GM18867 (cell line): ENCODE measurements at regions not wholly inside any gene's neighbourhood (a gene's known extent, or its start where the extent isn't known, plus 50 kb on each side); places are given as distances from the start of the nearest gene placed in this dataset.

Source experiments
- ATAC-seq: cut with Tn5 transposase; IDR thresholded peaks from one replicate; pipeline ENCODE4 v1.9.1; 2021; ENCODE audit warnings: mild to moderate bottlenecking, moderate library complexity; ENCODE audit not compliant: unreplicated experiment

DNA sequence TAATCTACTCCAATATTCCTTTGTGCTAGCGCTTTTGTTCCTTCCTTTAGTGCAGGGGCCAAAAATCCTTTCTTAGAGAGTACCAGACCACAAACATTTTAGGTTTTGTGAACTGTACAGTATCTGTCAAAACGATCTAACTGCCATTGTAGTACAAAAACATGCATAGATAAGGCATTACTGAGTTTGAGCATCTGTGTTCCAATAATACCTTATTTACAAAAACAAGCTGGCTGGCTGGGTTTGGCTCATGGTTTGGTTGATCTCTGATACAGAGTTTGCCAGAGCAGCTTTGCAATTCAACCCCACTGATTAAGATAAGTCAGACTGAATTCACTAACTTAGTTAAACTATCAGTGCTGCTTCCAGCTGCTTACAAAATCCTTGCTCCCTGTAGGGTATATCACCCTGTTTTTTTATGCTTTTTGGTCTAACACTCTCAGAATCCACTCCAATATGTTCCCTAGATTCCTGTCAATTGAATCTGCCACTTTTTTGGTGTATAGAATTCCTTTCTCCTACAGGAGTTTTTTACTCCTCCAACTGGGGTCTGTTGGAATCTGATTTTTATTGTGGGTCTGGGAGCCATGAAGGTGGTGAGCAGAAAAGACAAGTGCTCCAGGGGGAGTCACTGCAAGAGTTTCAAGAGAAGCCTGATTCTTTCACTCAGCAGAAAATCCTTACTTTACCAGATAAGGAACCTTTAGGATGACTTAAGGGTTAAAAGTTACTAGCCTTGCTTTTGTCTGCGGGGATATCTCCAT, 1399.4 kb downstream of the EFNB2 start:
- no peak for ATAC-seq

DNA sequence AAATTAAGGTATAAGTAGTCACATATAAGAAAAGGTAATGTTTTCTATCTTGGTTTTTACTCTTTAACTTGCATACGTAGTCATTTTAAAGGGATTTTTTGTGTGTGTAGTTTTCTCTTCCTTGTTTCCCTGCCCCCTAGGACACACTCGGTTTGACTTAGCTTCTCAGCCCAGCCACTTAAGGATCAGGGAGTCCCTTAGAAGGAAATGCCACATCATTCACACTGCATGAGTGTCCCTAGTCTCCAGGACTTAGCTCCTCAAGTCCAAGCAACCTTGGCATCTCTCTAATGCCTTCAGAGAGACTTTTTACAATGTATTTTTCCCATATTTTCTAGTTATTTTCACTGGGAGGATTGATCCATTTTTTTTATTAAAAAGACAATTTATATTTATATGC, 1407.7 kb downstream of the EFNB2 start:
- ATAC-seq: no peak

DNA sequence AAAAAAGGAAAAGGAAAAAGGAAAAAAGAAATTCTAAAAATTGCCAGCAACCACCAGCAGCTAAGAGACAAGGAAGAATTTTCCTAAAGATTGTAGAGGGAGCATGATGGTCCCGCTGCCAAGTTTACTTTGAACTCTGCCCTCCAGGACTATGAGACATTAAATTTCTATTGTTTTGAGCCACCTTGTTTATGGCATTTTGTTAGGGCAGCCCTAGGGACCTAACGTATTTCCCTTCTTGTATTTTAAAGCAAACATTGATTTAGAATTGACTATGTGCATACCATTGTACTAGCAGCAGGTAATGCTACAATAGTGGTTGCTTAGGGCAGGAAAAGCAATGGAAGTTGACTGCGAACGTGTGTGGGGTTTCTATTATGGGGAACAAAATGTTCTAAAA, 1414.2 kb downstream of the EFNB2 start:
- no peak for ATAC-seq

DNA sequence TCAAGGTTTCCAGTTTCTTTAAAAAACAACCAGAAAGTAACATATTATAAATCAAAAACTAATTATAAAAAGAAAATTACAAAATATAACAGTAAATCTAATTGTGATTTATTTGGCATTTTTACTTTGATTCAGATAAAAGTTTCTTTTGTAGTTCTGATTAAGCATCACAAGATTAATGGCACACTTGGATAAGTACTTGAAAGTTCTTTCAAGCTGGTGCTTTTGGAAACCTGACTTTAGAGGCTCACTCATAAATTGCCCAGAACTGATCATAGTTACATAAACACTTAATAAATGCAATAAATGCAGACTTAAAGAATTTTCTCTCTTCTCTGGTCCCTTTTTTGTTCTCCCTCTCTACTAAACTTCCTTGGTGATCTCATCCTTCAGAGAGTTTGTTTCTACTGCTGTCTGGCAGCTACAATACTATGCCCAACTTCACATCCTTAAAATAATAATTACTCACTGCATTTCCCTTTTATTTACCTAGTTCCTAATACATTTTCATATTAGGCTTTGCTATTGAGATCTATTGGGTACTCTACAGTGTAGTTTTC, 1417.0 kb downstream of the EFNB2 start:
- no peak for ATAC-seq

DNA sequence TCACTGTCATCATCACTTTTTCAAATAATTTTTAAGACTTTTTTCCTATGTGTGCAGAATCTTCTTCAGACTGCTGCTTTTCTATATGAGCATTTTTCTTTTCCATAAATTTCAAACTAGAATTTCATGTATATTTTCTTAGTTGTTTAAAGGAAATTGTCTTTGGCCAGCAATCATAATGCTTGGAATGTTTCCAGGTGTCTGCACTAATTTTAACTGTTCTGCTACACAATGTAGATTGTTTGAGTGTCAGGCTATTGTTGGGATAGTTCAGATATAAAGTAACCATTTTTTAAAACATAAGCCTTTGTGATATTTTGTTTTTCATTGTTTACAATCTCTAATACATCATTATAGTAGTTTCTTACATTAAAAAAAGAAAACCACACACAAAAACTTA, 1418.5 kb downstream of the EFNB2 start:
- no peak for ATAC-seq

DNA sequence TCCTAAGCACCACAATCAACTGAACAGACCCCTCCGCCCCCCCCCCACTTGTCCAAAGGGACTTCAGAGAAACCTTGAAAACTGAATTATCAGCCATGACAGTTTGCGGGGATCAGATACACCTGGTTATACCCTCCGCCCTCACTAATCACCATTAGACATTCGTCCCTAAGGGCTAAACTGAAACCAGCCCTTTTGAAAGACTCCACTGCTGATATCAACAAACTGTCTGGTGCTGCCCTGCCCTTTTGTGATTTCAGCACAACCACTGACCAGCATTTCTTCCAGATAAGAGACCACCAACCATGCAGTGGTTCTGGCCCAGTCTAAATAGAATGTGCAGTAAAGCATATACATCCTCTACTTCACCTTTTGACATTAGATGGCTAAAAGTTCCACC, 1422.9 kb downstream of the EFNB2 start:
- ATAC-seq: no peak

DNA sequence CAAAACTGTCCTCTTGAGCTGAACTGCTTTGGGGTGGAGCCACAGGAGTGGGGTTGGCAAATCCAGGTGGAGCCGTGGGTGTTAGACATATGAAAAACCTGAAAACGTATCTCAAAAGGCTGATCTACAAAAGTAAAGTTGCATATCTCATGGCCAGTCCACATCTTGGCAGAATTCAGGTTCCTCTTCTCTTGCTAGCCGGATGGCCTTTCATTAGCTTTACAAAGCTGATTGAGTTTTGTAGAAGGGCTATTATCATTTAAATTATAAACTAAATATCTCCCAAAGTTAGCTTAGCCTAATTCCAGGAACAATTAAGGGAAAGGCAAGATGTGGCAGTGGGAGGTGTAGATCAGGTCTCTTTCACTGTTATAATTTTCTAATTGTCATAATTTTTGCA, 1427.7 kb downstream of the EFNB2 start:
- ATAC-seq: no peak

DNA sequence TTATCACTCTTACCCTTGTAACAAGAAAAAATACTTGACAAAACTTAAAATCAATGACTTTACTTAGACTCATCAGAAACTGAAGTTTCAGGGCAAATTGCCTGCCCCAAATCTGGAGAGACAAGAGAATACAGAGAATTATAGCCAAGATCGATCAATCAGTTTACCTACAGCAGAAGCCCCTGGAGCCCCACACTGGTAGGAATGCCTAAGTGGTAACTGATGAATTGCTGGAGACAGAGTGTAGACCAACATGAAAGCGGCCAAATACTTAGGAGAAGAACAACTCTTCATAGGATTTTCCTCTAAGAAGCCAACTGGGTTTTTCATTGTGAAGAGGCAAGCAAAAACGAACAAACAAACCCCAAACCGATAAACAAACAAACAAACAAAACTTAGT, 1430.0 kb downstream of the EFNB2 start:
- ATAC-seq: no peak

DNA sequence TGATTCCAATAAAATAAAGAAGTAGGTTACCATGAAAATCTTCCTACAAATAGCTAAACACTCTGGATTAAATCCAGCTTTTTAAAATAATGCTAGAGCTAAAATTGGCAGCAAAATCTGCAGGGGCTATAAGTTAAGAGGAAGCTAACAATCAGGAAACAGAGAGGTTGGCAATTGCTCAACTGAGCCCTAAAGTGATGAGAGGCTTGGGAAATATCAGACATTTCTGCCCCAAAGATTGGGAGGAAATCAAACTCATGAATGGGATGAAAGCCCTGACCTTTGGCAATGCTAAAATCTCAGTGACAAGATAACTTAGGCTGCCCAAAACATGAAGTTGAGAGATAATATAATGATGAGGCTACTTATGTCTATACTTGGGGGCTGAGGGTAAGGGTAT, 1437.9 kb downstream of the EFNB2 start:
- ATAC-seq: no peak

DNA sequence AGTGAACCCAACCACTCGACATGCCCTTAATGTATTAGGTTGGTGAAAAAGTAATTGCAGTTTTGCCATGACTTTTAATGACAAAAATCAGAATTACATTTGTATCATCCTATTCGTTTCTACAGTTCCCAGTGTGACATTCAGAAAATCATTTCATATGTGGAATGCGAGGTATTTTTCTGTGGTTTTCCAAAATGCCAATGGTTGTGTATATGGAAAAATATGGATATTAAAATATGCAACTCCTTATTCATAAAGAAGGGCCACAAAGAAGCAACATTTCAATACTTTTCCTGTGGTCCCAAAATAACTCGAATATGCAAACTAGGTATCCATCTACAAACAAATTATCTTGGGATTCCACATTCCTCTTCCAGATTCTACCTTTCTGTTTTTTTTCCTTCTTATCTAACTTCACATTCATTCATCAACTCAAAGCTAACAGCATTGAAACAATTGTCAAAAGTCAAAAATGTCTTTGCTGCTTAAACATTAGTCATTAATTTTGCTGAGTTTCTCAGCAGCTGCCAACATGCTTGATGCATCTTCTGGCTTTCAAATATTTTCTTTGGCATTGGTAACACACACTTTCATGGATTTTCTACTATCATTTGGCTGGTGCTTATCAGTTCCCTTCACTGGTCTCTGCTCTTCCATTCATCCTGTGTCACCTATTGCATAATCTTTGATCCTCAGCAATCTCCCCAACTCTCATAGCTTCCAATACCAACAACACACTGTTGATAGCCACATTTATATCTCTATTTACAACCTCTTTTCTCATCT, 1445.4 kb downstream of the EFNB2 start:
- ATAC-seq: no peak

DNA sequence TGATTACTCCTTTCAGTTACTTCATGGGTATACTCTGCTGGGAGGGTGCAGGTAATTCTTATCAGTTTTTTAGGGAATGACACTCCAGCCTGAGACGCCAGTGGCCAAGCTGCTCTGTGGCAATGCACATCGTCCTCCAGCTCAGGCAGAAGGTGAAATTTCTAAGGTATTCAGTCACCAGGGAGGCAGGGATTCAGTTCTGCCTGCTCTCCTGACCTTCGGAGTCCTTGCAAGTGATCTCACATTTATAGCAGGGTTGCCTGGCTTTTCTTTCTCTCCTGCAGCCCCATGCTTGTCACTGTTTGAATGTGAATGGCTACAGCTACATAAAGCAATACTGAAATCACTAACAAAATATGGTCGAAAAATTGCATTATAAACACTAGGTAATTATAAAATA, 1447.5 kb downstream of the EFNB2 start:
- no peak for ATAC-seq

DNA sequence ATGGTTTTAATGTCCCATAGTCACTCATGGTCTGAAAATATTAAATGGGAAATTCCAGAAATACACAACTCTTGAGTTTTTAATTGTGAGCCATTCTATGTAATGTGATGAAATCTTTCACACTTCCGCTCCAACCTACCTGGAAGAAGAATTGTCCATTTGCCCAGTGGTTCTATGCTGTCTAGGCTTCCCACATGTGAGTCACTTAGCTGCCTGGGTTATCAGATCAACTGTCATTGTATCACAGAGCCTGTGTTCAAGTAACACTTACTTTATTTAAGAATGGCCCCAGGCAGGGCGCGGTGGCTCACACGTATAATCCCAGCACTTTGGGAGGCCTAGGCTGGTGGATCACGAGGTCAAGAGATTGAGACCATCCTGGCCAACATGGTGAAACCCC, 1450.5 kb downstream of the EFNB2 start:
- ATAC-seq: no peak

DNA sequence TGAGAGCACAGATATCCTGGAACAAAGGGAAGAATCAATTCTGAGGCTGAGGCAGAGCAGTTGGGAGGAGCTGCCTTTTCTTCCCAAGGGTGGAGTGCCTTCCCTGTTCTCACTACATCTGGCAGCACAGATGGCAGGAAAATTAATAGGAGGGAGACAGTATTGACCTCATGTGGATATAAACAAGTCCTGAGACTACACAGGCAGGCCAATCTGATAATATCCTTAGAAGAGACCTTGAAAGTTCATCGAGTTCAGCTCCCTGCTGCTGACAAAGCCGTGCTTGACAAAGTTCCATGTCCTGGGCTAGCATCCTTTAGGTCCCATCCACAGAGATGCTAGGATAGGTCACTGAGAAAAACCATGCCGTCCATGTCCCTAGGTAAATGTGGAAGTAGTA, 1451.5 kb downstream of the EFNB2 start:
- ATAC-seq: no peak

DNA sequence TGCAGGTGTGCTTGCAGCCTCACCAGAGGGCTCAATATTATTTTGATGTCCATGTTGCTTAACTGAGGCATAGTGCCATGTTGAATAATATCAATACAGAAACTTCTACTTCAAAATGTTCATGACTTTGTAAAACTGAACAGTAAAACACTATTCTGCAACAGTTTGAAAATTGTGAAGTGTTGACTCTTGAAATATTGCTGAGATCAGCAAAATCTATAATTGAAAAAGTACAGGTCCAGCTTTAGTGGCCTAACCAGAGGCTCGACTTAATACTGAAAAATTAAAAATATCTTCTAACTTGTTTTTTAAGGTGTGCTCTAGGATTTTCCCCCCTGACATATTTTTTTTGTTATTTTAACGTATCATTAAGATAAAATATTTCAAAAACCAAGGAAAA, 1460.7 kb downstream of the EFNB2 start:
- no peak for ATAC-seq

DNA sequence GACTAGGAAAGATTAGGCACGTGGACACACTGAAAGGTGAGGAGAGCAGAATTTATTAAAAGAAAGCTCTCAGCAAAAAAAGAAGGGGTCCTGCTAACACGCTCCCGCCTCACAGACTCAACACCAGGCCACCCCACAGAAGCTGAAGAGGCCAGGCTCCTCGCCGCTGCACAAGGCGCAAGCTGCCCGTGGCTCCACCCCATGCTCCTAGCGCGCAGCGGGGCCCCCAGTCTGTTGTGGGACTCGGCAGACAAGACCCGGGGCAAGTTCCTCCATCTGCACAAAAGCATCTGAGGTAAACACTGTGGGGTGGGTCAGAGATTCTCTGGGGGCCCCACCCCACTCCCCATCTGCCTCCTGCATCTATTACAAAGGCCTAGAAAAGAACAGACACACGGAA, 1462.4 kb downstream of the EFNB2 start:
- ATAC-seq: no peak

DNA sequence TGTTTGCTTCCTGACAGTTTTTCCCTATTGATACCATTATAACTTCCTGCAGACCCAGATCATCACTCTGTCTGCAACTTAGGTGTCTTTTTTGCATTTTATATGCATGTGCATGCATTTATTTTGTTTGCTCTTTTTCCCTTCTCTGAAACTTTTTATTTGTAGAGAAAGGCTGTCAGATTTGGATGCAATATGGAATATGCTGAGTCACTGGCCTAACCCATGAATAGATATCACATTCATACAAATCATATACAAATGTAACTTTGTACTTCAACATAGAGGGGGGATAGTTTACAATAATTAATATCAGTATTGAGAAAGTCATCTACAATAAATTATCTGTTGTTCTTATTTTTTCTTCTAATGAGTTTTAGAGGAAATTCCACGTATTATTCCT, 1465.0 kb downstream of the EFNB2 start:
- no peak for ATAC-seq

DNA sequence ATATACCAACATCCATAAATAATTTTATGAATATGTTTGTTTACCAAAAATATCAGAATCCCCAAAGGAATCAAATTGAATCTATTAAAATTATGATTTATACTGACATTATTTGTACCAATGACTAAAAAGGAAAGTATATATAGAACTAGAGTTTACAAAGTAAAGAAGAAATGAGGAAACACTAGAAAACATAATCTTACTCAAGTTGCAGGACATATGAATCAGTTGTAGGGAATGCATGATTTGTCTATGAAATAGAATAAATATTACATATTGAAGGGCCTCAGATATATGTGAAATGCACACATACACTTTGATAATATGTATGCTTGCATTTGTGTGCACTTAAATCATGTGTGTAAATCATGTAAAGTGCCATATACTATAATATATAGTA, 1466.4 kb downstream of the EFNB2 start:
- ATAC-seq: no peak

DNA sequence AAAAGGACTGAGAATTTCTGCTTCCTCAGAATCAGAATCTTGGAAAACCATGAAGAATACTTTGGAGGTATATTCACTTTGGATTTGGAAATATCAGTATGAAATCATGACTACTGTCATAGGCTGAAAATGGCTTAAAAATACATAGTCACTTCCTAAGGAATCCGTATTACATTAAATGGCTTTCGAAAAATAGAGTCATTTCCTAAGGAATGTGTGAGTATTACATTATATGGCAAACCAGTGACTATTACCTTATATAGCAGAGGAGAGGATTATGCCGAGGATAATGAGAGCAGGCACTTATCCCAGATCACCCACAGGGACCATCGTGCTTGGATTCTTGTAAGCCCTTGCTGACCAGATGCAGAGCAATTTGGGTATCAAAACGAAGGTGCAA, 1471.8 kb downstream of the EFNB2 start:
- ATAC-seq: no peak

DNA sequence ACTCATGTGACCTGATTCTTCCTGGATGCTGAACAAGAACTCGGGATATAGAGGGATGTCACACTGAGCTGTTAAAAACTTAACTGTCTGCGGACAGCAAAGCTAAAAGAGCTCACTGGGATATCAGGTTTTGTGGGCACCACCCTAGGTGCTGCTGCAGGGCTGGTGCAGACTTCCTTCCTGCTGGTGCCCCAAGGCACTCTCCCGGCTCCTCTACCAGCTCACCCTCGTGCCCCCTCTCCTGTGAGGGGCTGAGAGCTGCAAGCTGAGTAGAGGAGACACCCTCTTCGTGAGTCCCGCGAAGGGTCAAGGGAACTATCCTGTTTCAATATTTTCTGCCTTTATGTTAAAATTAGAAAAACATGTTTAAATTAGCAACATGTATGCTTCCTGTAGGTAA, 1475.7 kb downstream of the EFNB2 start:
- ATAC-seq: no peak

DNA sequence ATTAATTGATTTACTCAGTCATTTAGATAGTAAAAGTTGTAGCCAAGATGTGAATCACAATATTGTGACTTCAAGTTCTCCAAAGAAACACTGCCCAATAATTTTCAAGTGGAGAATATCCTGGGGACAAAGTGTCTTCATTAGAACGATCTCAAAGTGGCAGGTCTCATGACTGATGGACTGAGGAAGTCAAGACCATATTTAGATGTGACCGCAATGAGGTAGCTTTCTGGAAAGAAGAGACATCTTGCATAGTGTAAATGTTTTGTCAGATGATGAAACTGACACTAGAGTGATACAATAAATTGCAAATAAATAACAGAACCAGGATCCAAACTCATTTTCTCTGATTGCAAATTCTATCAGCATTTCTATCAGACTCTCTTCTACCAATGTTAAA, 1476.9 kb downstream of the EFNB2 start:
- peak; percentile 62 for ATAC-seq

DNA sequence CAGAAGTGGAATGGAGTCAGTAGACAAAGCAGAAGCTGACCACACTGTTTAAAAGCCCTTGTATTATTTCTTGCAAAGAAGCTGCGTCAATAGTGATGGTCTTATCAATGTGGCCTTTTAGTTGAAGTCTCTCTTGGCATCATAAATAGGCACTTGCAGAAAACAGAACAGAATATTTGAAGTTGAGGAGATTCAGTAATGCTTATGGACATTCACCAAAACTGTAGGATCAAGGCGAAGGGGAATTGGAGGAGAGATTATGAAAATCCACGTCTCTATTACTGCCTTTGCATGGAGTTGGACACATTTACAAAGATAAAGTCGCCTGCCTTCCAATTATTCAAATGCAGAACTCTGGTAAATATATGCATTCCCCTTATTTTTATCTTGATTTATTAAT, 1482.8 kb downstream of the EFNB2 start:
- ATAC-seq: no peak

DNA sequence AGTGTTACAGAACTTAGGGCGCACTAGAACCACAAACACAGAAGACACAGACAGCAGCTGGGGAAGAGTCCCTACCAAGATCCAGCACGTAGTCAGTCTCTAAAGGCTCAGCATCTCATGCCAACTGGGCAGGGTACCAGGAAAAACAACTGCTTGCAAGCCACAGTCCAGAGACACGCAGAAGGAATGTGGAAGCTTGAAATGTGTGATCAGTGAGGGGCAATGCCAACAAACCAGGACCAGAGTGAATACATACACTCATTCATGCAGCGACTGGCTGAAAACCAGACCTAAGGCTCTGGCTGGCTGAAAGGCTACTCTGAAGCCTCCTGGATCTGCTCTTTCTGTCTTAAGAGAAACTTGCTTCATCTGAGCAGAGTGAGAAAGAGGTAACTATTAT, 1484.8 kb downstream of the EFNB2 start:
- ATAC-seq: no peak
